DMS 273 treated with DMSO at 0.1 percent for 48 hours (cell line): ENCODE measurements at regions not wholly inside any gene's neighbourhood (a gene's known extent, or its start where the extent isn't known, plus 50 kb on each side); places are given as distances from the start of the nearest gene placed in this dataset.
A peak's percentile ranks its signal among the peaks of the same experiment; 100 is the strongest.

Experiments used
- DNase-seq: peaks from one replicate; lab custom pipeline; 2025; lab: John Stamatoyannopoulos, UW

- DNase-seq = no peak
Observed at GRCh38 chr1:201749059-201749690, 79.8 kb upstream of the IPO9 start.

- no peak for DNase-seq
Observed at GRCh38 chr1:201750120-201750519, 78.8 kb upstream of the IPO9 start.

- DNase-seq = no peak
Observed at GRCh38 chr1:201750934-201751333, 78.0 kb upstream of the IPO9 start.

GRCh38 chr1:201751872-201752271, 77.1 kb upstream of the IPO9 start:
- no peak for DNase-seq

GRCh38 chr1:201752333-201752732, 76.6 kb upstream of the IPO9 start:
- DNase-seq = no peak

- DNase-seq = no peak
Observed at GRCh38 chr1:201753492-201753891, 75.5 kb upstream of the IPO9 start.

- DNase-seq = peak; percentile 69
Observed at GRCh38 chr1:201754353-201754752, 74.6 kb upstream of the IPO9 start.

- DNase-seq = no peak
Observed at GRCh38 chr1:201755200-201755599, 73.8 kb upstream of the IPO9 start.

GRCh38 chr1:201756406-201756805, 72.6 kb upstream of the IPO9 start:
- no peak for DNase-seq

GRCh38 chr1:201758499-201759050, 70.4 kb upstream of the IPO9 start:
- peak; percentile 63 for DNase-seq

GRCh38 chr1:201759194-201759815, 69.7 kb upstream of the IPO9 start:
- DNase-seq = no peak

- DNase-seq = no peak
Observed at GRCh38 chr1:201760516-201760915, 68.4 kb upstream of the IPO9 start.

GRCh38 chr1:201761178-201761577, 67.8 kb upstream of the IPO9 start:
- DNase-seq = no peak

- no peak for DNase-seq
Observed at GRCh38 chr1:201761871-201762270, 67.1 kb upstream of the IPO9 start.

GRCh38 chr1:201762381-201762780, 66.6 kb upstream of the IPO9 start:
- DNase-seq = no peak

- DNase-seq = peak; percentile 27
Observed at GRCh38 chr1:201763455-201764140, 65.4 kb upstream of the IPO9 start.

- DNase-seq = peak; percentile 77
Observed at GRCh38 chr1:201764166-201764565, 64.8 kb upstream of the IPO9 start.

- no peak for DNase-seq
Observed at GRCh38 chr1:201764579-201764978, 64.4 kb upstream of the IPO9 start.

GRCh38 chr1:201766131-201766866, 62.7 kb upstream of the IPO9 start:
- no peak for DNase-seq

- no peak for DNase-seq
Observed at GRCh38 chr1:201767339-201767738, 61.6 kb upstream of the IPO9 start.

- no peak for DNase-seq
Observed at GRCh38 chr1:201769072-201769471, 59.9 kb upstream of the IPO9 start.

GRCh38 chr1:201769966-201770365, 59.0 kb upstream of the IPO9 start:
- DNase-seq = peak; percentile 75
